ENCODE measurements at regions not wholly inside any gene's neighbourhood (a gene's known extent, or its start where the extent isn't known, plus 50 kb on each side); places are given as distances from the start of the nearest gene placed in this dataset.

- peak in 3 of 5 donors; percentile 14 to 63 (median 30) for DNase-seq
- no peak for FAIRE-seq
- Histone ChIP-seq H3K4me1 (ENCODE audit: control insufficient read depth in 2 of 3, insufficient read depth in 2 of 3, low read depth in 1 of 3, low read length in 3 of 3) (no peaks in the 10 kb centered on the region), H3K27ac (ENCODE audit: low read depth in 2 of 2, low read length in 2 of 2) (no peak overlapping the region), H3K9ac (ENCODE audit: low read length in 3 of 3) (no peak overlapping the region), H3K4me3 (ENCODE audit: low read length in 3 of 3) (no peak overlapping the region), H3K27me3 (ENCODE audit: control insufficient read depth, insufficient read depth, low read length) (no peaks in the 10 kb centered on the region), H3K9me3 (ENCODE audit: control insufficient read depth in 2 of 3, insufficient read depth in 1 of 3, low read length in 3 of 3) (no peaks in the 10 kb centered on the region), H3K36me3 (ENCODE audit: control insufficient read depth in 2 of 3, insufficient read depth in 3 of 3, low read length in 3 of 3) (no peaks in the 10 kb centered on the region)
- no peak for TF ChIP-seq CTCF (IDR thresholded peaks at IDR 0.05; ENCODE audit: borderline replicate concordance, extremely low read depth, insufficient read depth)
- intact Hi-C loops (cut with DNase I) = no loop called here
Observed at GRCh38 chr3:116815831-116816588, 106.4 kb downstream of the TUSC7 start.

- H3K4me1 ChIP-seq (ENCODE audit: control insufficient read depth in 2 of 3, insufficient read depth in 2 of 3, low read depth in 1 of 3, low read length in 3 of 3) = no peaks in the 10 kb centered on the region
- FAIRE-seq (no peak), DNase-seq (no peak)
- intact Hi-C loops (cut with DNase I) = no loop called here
- H3K27me3 ChIP-seq (ENCODE audit: control insufficient read depth, insufficient read depth, low read length) = no peaks in the 10 kb centered on the region
- no peak overlapping the region for H3K27ac ChIP-seq (ENCODE audit: low read depth in 2 of 2, low read length in 2 of 2)
- H3K9ac ChIP-seq (ENCODE audit: low read length in 3 of 3) = no peak overlapping the region
- no peak overlapping the region for H3K4me3 ChIP-seq (ENCODE audit: low read length in 3 of 3)
- no peak for TF ChIP-seq CTCF (IDR thresholded peaks at IDR 0.05; ENCODE audit: borderline replicate concordance, extremely low read depth, insufficient read depth)
- H3K36me3 ChIP-seq (ENCODE audit: control insufficient read depth in 2 of 3, insufficient read depth in 3 of 3, low read length in 3 of 3) = no peaks in the 10 kb centered on the region
- H3K9me3 ChIP-seq (ENCODE audit: control insufficient read depth in 2 of 3, insufficient read depth in 1 of 3, low read length in 3 of 3) = no peaks in the 10 kb centered on the region
Observed at GRCh38 chr3:116821371-116821770, 111.8 kb downstream of the TUSC7 start.

GRCh38 chr3:116824208-116824607, 114.6 kb downstream of the TUSC7 start:
- intact Hi-C loops (cut with DNase I) = no loop called here

More at GRCh38 chr3:116824208-116824607, 114.6 kb downstream of the TUSC7 start:
- no peaks in the 10 kb centered on the region for H3K4me1 ChIP-seq (ENCODE audit: control insufficient read depth in 2 of 3, insufficient read depth in 2 of 3, low read depth in 1 of 3, low read length in 3 of 3)
- no peak overlapping the region for H3K9ac ChIP-seq (ENCODE audit: low read length in 3 of 3)
- no peaks in the 10 kb centered on the region for H3K27me3 ChIP-seq (ENCODE audit: control insufficient read depth, insufficient read depth, low read length)
- no peaks in the 10 kb centered on the region for H3K36me3 ChIP-seq (ENCODE audit: control insufficient read depth in 2 of 3, insufficient read depth in 3 of 3, low read length in 3 of 3)
- H3K27ac ChIP-seq (ENCODE audit: low read depth in 2 of 2, low read length in 2 of 2) = no peak overlapping the region
- no peaks in the 10 kb centered on the region for H3K9me3 ChIP-seq (ENCODE audit: control insufficient read depth in 2 of 3, insufficient read depth in 1 of 3, low read length in 3 of 3)
- TF ChIP-seq CTCF (IDR thresholded peaks at IDR 0.05; ENCODE audit: borderline replicate concordance, extremely low read depth, insufficient read depth) = no peak
- DNase-seq = no peak
- H3K4me3 ChIP-seq (ENCODE audit: low read length in 3 of 3) = no peak overlapping the region
- no peak for FAIRE-seq

All from kidney (tissue), 13 donors.